ENCODE measurements at regions not wholly inside any gene's neighbourhood (a gene's known extent, or its start where the extent isn't known, plus 50 kb on each side); places are given as distances from the start of the nearest gene placed in this dataset.

GRCh38 chr15:38647683-38648082, 83.1 kb upstream of the RASGRP1 start:
- DNase-seq (ENCODE audit: low read depth): no peak

GRCh38 chr15:38648121-38648843, 83.7 kb upstream of the RASGRP1 start:
- no peak for DNase-seq (ENCODE audit: low read depth)

GRCh38 chr15:38650384-38650783, 85.8 kb upstream of the RASGRP1 start:
- DNase-seq (ENCODE audit: low read depth): no peak

GRCh38 chr15:38650936-38651327, 86.3 kb upstream of the RASGRP1 start:
- no peak for DNase-seq (ENCODE audit: low read depth)

GRCh38 chr15:38651328-38652038, 86.9 kb upstream of the RASGRP1 start:
- peak; percentile 30 for DNase-seq (ENCODE audit: low read depth)

GRCh38 chr15:38652183-38652794, 87.7 kb upstream of the RASGRP1 start:
- no peak for DNase-seq (ENCODE audit: low read depth)

- peak; percentile 73 for DNase-seq (ENCODE audit: low read depth)
These were observed 88.4 kb upstream of the RASGRP1 start for GRCh38 chr15:38652998-38653397.

- no peak for DNase-seq (ENCODE audit: low read depth)
These were observed 93.8 kb upstream of the RASGRP1 start for GRCh38 chr15:38658431-38658830.

GRCh38 chr15:38660738-38661137, 96.1 kb upstream of the RASGRP1 start:
- DNase-seq (ENCODE audit: low read depth): no peak

- DNase-seq (ENCODE audit: low read depth): no peak
These were observed 97.6 kb upstream of the RASGRP1 start for GRCh38 chr15:38662033-38662802.

GRCh38 chr15:38662805-38663204, 98.2 kb upstream of the RASGRP1 start:
- DNase-seq (ENCODE audit: low read depth): no peak

GRCh38 chr15:38665586-38666305, 101.1 kb upstream of the RASGRP1 start:
- DNase-seq (ENCODE audit: low read depth): no peak

- no peak for DNase-seq (ENCODE audit: low read depth)
These were observed 102.4 kb upstream of the RASGRP1 start for GRCh38 chr15:38666865-38667510.

GRCh38 chr15:38667890-38668850, 103.6 kb upstream of the RASGRP1 start:
- DNase-seq (ENCODE audit: low read depth): no peak

- no peak for DNase-seq (ENCODE audit: low read depth)
These were observed 104.3 kb upstream of the RASGRP1 start for GRCh38 chr15:38668898-38669391.

- DNase-seq (ENCODE audit: low read depth): peak; percentile 74
These were observed 105.8 kb upstream of the RASGRP1 start for GRCh38 chr15:38670128-38671005.

- no peak for DNase-seq (ENCODE audit: low read depth)
These were observed 106.4 kb upstream of the RASGRP1 start for GRCh38 chr15:38671006-38671387.

- DNase-seq (ENCODE audit: low read depth): peak; percentile 51
These were observed 107.2 kb upstream of the RASGRP1 start for GRCh38 chr15:38671675-38672254.

GRCh38 chr15:38672273-38672672, 107.7 kb upstream of the RASGRP1 start:
- no peak for DNase-seq (ENCODE audit: low read depth)
